CD14-positive monocyte (primary cell): ENCODE measurements at regions not wholly inside any gene's neighbourhood (a gene's known extent, or its start where the extent isn't known, plus 50 kb on each side); places are given as distances from the start of the nearest gene placed in this dataset.
A peak's percentile ranks its signal among the peaks of the same experiment; 100 is the strongest.

Experiments used
- DNase-seq, 3 donors: peaks; one replicate each; pipeline ENCODE4 v3.0.0-alpha.2; 2011 to 2022
- H2AFZ ChIP-seq: 2 replicates; pipeline ENCODE4 v1.6.0; 2012; ENCODE audit warnings: mild to moderate bottlenecking, low read depth, low read length, inconsistent platforms; ENCODE audit not compliant: insufficient read depth, poor library complexity, severe bottlenecking
- H3K27ac ChIP-seq, 2 donors: 1 replicate in 1 of 2; 2 replicates in 1 of 2; pipeline ENCODE4 v1.5.1; 2012 to 2013; ENCODE audit warnings: low read length in 2 of 2, control low read depth in 1 of 2, inconsistent platforms in 1 of 2, low read depth in 1 of 2, mild to moderate bottlenecking in 1 of 2
- H3K27me3 ChIP-seq, 2 donors: one replicate each; pipeline versions ENCODE4 v1.6.0 to v1.6.1; 2011 to 2013; ENCODE audit warnings: low read length in 2 of 2; ENCODE audit not compliant: control insufficient read depth in 2 of 2, insufficient read depth in 2 of 2
- H3K36me3 ChIP-seq, 2 donors: replicated peaks in 1 of 2; 1 replicate in 1 of 2; 2 replicates in 1 of 2; pipeline versions ENCODE4 v1.5.1 to v1.6.1; 2012 to 2013; ENCODE audit warnings: low read length in 2 of 2, control low read depth in 1 of 2, inconsistent platforms in 1 of 2, mild to moderate bottlenecking in 1 of 2; ENCODE audit not compliant: insufficient read depth in 2 of 2, control insufficient read depth in 1 of 2
- H3K4me1 ChIP-seq, 2 donors: 1 replicate in 1 of 2; 2 replicates in 1 of 2; pipeline versions ENCODE4 v1.5.1 to v1.6.1; 2012 to 2013; ENCODE audit warnings: low read length in 2 of 2, control low read depth in 1 of 2, inconsistent platforms in 1 of 2, mild to moderate bottlenecking in 1 of 2, moderate library complexity in 1 of 2; ENCODE audit not compliant: insufficient read depth in 2 of 2, control insufficient read depth in 1 of 2
- H3K4me2 ChIP-seq: replicated peaks from 2 replicates; pipeline ENCODE3; 2012; ENCODE audit warnings: low read length, moderate library complexity, mild to moderate bottlenecking; ENCODE audit not compliant: poor library complexity, severe bottlenecking; ENCODE audit errors: extremely low read depth
- H3K4me3 ChIP-seq, 3 experiments: fragments of 200-600 bp in 1 of 3; sonication (generic) in 1 of 3; replicated peaks in 1 of 3; 1 replicate in 2 of 3; 2 replicates in 1 of 3; pipeline ENCODE4 v1.5.1; 2011 to 2013; ENCODE audit warnings: low read length in 3 of 3, mild to moderate bottlenecking in 3 of 3, control low read depth in 2 of 3, low read depth in 2 of 3, inconsistent platforms in 1 of 3, moderate library complexity in 1 of 3
- H3K79me2 ChIP-seq: 2 replicates; pipeline ENCODE4 v1.6.0; 2012; ENCODE audit warnings: mild to moderate bottlenecking, control low read depth, inconsistent platforms, low read length, moderate library complexity; ENCODE audit not compliant: insufficient read depth
- H3K9ac ChIP-seq: 2 replicates; pipeline ENCODE4 v1.6.0; 2017; ENCODE audit warnings: low read length, mild to moderate bottlenecking; ENCODE audit not compliant: insufficient read depth, poor library complexity, severe bottlenecking
- H3K9me3 ChIP-seq, 2 donors: replicated peaks in 1 of 2; 1 replicate in 1 of 2; 2 replicates in 1 of 2; pipeline versions ENCODE4 v1.5.1 to v1.6.1; 2012 to 2013; ENCODE audit warnings: low read length in 2 of 2, control low read depth in 1 of 2; ENCODE audit not compliant: control insufficient read depth in 1 of 2, insufficient read depth in 1 of 2
- H4K20me1 ChIP-seq: 2 replicates; pipeline ENCODE4 v1.6.0; 2012; ENCODE audit warnings: mild to moderate bottlenecking, low read length, control low read depth, moderate library complexity; ENCODE audit not compliant: insufficient read depth
- H3K27ac Mint-ChIP-seq, 7 donors: one replicate each; pipeline ENCODE4 v1.8.0; 2020; ENCODE audit warnings: mild to moderate bottlenecking in 7 of 7, mixed read lengths in 7 of 7, moderate library complexity in 6 of 7, inconsistent platforms in 2 of 7
- H3K27me3 Mint-ChIP-seq, 3 donors: one replicate each; pipeline ENCODE4 v1.8.0; 2021 to 2022; ENCODE audit warnings: low read depth in 3 of 3, mild to moderate bottlenecking in 3 of 3, mixed read lengths in 3 of 3, moderate library complexity in 3 of 3, inconsistent platforms in 1 of 3
- H3K36me3 Mint-ChIP-seq, 2 donors: one replicate each; pipeline ENCODE4 v1.8.0; 2020; ENCODE audit warnings: mixed read lengths in 2 of 2, inconsistent platforms in 1 of 2, mild to moderate bottlenecking in 1 of 2
- H3K4me1 Mint-ChIP-seq: one replicate; pipeline ENCODE4 v1.8.0; 2020; ENCODE audit warnings: mild to moderate bottlenecking, mixed read lengths
- H3K4me3 Mint-ChIP-seq, 2 donors: one replicate each; pipeline ENCODE4 v1.8.0; 2020; ENCODE audit warnings: mild to moderate bottlenecking in 2 of 2, mixed read lengths in 2 of 2, moderate library complexity in 1 of 2
- H3K9me3 Mint-ChIP-seq, 7 donors: one replicate each; pipeline ENCODE4 v1.8.0; 2020 to 2022; ENCODE audit warnings: mixed read lengths in 7 of 7, mild to moderate bottlenecking in 6 of 7, moderate library complexity in 6 of 7, inconsistent platforms in 2 of 7
- WGBS: methylation state at CpG from one replicate; pipeline ENCODE4 v1.1.5; 2013; ENCODE audit warnings: missing lambda C conversion rate; ENCODE audit not compliant: insufficient coverage; 5-methylcytosine and 5-hydroxymethylcytosine counted together
- intact Hi-C, 2 donors: fragments of 100-400 bp; cut with micrococcal nuclease; formaldehyde crosslinking; loops; one replicate each; pipeline versions ENCODE4 v1.15.0 to v1.15.1; 2023
- TF ChIP-seq, protein P1 (sequence below): fragments of 200-600 bp; IDR thresholded peaks from one replicate; pipeline ENCODE4 v1.8.0; 2022; ENCODE audit warnings: antibody characterized with exemption, mild to moderate bottlenecking

DNA sequence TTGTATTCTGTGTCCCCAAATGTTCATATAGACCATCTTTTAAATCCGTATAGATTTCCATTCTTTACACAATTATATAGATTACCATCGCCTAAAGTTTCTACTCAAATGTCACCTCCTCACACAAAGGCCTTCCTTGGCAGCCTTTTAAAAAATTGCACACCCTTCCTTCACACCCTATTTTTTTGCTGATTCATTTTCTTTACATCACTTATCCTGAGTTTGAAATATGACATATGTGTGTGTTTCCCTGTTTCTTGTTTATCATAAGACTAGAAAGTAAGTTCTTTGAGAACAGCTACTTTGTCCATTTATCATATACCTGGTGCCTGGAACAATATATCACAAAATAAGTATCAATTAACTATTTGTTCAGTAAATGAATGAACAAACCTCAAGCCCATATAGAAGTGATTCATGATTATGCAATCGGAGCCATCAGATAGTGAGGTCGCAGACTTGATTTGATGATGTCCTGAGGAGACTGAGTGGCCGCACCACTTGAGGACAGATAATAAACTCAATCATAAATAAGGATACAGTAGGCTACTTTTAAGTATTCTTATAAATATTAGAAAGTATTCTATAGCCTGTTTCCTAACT, 327.4 kb upstream of the ZC3H12C start:
- Histone ChIP-seq H3K4me2 (no peak overlapping the region), H2AFZ (no peak overlapping the region), H3K27ac (no peak overlapping the region), H3K9ac (no peak overlapping the region), H3K27me3 (no peaks in the 10 kb centered on the region), H3K9me3 (no peaks in the 10 kb centered on the region), H3K79me2 (no peaks in the 10 kb centered on the region), H3K36me3 (no peaks in the 10 kb centered on the region), H3K4me3 (no peak overlapping the region), H3K4me1 (peaks cover 0 to 5% of the 10 kb centered on the region in 2 donors), H4K20me1 (no peaks in the 10 kb centered on the region)
- TF ChIP-seq, protein P1, sequence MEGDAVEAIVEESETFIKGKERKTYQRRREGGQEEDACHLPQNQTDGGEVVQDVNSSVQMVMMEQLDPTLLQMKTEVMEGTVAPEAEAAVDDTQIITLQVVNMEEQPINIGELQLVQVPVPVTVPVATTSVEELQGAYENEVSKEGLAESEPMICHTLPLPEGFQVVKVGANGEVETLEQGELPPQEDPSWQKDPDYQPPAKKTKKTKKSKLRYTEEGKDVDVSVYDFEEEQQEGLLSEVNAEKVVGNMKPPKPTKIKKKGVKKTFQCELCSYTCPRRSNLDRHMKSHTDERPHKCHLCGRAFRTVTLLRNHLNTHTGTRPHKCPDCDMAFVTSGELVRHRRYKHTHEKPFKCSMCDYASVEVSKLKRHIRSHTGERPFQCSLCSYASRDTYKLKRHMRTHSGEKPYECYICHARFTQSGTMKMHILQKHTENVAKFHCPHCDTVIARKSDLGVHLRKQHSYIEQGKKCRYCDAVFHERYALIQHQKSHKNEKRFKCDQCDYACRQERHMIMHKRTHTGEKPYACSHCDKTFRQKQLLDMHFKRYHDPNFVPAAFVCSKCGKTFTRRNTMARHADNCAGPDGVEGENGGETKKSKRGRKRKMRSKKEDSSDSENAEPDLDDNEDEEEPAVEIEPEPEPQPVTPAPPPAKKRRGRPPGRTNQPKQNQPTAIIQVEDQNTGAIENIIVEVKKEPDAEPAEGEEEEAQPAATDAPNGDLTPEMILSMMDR, result no peak
- DNase-seq, result peak in 1 of 3 donors; percentile 13
- peaks cover 9% of the 10 kb centered on the region for H3K4me1 Mint-ChIP-seq
- H3K27me3 Mint-ChIP-seq, result peaks cover 2 to 9% (median 3%) of the 10 kb centered on the region in 3 donors
- no peaks in the 10 kb centered on the region for H3K36me3 Mint-ChIP-seq
- intact Hi-C loops, result no loop called here
- no peak overlapping the region for H3K4me3 Mint-ChIP-seq
- WGBS, result 100% methylated on average over 1 of the region's 5 CpGs
- no peak overlapping the region for H3K27ac Mint-ChIP-seq
- peaks cover 0 to 5% (median 0%) of the 10 kb centered on the region in 7 donors for H3K9me3 Mint-ChIP-seq

DNA sequence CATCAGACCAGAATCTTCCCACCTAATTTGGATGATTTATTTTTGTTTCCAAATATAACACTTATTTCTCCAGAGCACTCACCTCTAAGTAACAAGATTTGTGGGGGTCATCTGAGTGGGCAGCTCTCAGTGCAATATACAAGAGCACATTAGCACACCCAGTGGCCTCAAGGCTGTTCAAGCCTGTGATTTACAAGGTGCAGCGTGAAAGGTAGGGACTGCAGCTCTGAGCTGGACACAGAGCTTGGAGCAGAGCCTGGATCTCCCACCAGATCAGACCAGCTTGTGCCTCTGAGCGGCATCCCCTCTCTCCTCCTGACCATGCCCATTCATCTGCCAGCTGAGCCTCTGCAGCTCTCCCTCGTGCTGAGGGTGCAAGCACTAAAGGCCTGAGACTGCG, 323.3 kb upstream of the ZC3H12C start:
- Histone ChIP-seq H3K27me3 (no peaks in the 10 kb centered on the region), H3K79me2 (no peaks in the 10 kb centered on the region), H3K9me3 (no peaks in the 10 kb centered on the region), H3K4me1 (no peaks in the 10 kb centered on the region), H3K27ac (no peak overlapping the region), H3K9ac (no peak overlapping the region), H3K4me3 (no peak overlapping the region), H2AFZ (no peak overlapping the region), H3K36me3 (no peaks in the 10 kb centered on the region), H3K4me2 (no peak overlapping the region), H4K20me1 (no peaks in the 10 kb centered on the region)
- no peaks in the 10 kb centered on the region for H3K36me3 Mint-ChIP-seq
- WGBS, result 100% methylated on average over 4 of the region's 4 CpGs
- peaks cover 2 to 13% (median 3%) of the 10 kb centered on the region in 3 donors for H3K27me3 Mint-ChIP-seq
- peaks cover 0 to 2% (median 0%) of the 10 kb centered on the region in 7 donors for H3K9me3 Mint-ChIP-seq
- intact Hi-C loops, result no loop called here
- H3K4me3 Mint-ChIP-seq, result no peak overlapping the region
- TF ChIP-seq, protein P1, result no peak
- no peak for DNase-seq
- no peak overlapping the region for H3K27ac Mint-ChIP-seq
- H3K4me1 Mint-ChIP-seq, result peaks cover 4% of the 10 kb centered on the region
